ENCODE measurements at regions not wholly inside any gene's neighbourhood (a gene's known extent, or its start where the extent isn't known, plus 50 kb on each side); places are given as distances from the start of the nearest gene placed in this dataset.

DNA sequence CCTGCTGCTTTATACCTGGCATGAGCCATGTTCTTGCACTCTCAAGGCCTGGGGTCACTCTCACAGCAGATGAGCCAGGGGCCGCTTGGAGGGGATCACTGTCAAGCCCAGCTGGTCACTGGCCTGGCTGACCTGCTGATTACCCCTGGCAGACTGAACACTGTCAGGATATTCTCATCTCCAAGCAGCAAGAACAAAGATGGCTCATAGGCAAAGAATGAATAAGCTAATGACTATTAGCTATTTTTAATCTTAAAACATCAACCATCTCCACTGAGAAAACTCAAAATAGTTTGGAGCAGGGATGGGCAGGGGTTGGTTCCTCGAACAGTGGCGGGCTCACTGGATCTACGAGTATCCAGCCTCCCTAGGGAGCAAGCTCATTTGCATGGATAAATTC, 64.4 kb upstream of the ACAN start:
- POLR2A ChIA-PET = no interaction called here
- no peak for DNase-seq (ENCODE audit: low spot score)

More for the DNA sequence above, 64.4 kb upstream of the ACAN start:
- Histone ChIP-seq H3K4me1 (ENCODE audit: insufficient read depth, low read length) (no peaks in the 10 kb centered on the region), H2AFZ (ENCODE audit: low read length) (no peak overlapping the region), H3K9me3 (ENCODE audit: low read length) (no peaks in the 10 kb centered on the region), H3K4me3 (replicated peaks in 1 of 3; ENCODE audit: insufficient read depth in 1 of 3, low read depth in 2 of 3, low read length in 3 of 3) (no peak overlapping the region), H3K27ac (ENCODE audit: extremely low read length, insufficient read depth, low read length) (no peak overlapping the region), H3K27me3 (ENCODE audit: control insufficient read depth in 1 of 2, insufficient read depth in 2 of 2, low read length in 2 of 2) (peaks cover 0 to 24% of the 10 kb centered on the region in 2 experiments; a peak in 2 of 5 replicates), H4K20me1 (ENCODE audit: insufficient read depth, low read length) (no peaks in the 10 kb centered on the region), H3K79me2 (ENCODE audit: insufficient read depth, low read length) (no peaks in the 10 kb centered on the region), H3K4me2 (ENCODE audit: low read depth, low read length) (no peak overlapping the region), H3K9ac (ENCODE audit: insufficient read depth, low read depth, low read length) (no peak overlapping the region), H3K36me3 (replicated peaks in 1 of 2; ENCODE audit: control insufficient read depth in 1 of 2, insufficient read depth in 2 of 2, low read length in 2 of 2) (no peaks in the 10 kb centered on the region)
- no TSS peak for BruUV-seq (replicated peaks)
- TF ChIP-seq TBL1XR1 (IDR thresholded peaks at IDR 0.05; ENCODE audit: borderline replicate concordance, low read length, partially characterized antibody) (no peak), ZNF7 (CRISPR knock-in tag; IDR thresholded peaks at IDR 0.05) (no peak), ATF7-NPFF (CRISPR knock-in tag; IDR thresholded peaks at IDR 0.05; ENCODE audit: low read depth) (no peak), KLF12 (CRISPR knock-in tag; IDR thresholded peaks at IDR 0.05; ENCODE audit: borderline replicate concordance) (no peak), MAFG (CRISPR knock-in tag; IDR thresholded peaks at IDR 0.05) (no peak), ZNF296 (CRISPR knock-in tag; conservative IDR thresholded peaks at IDR 0.05) (no peak), TRAFD1 (CRISPR knock-in tag; IDR thresholded peaks at IDR 0.05; ENCODE audit: borderline replicate concordance) (no peak), MTF1 (CRISPR knock-in tag; IDR thresholded peaks at IDR 0.05) (no peak)
- TF ChIP-seq, protein P1, sequence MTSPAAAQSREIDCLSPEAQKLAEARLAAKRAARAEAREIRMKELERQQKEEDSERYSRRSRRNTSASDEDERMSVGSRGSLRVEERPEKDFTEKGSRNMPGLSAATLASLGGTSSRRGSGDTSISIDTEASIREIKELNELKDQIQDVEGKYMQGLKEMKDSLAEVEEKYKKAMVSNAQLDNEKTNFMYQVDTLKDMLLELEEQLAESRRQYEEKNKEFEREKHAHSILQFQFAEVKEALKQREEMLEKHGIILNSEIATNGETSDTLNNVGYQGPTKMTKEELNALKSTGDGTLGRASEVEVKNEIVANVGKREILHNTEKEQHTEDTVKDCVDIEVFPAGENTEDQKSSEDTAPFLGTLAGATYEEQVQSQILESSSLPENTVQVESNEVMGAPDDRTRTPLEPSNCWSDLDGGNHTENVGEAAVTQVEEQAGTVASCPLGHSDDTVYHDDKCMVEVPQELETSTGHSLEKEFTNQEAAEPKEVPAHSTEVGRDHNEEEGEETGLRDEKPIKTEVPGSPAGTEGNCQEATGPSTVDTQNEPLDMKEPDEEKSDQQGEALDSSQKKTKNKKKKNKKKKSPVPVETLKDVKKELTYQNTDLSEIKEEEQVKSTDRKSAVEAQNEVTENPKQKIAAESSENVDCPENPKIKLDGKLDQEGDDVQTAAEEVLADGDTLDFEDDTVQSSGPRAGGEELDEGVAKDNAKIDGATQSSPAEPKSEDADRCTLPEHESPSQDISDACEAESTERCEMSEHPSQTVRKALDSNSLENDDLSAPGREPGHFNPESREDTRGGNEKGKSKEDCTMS (CRISPR knock-in tag; conservative IDR thresholded peaks at IDR 0.05) = no peak
- TF ChIP-seq, protein P2, sequence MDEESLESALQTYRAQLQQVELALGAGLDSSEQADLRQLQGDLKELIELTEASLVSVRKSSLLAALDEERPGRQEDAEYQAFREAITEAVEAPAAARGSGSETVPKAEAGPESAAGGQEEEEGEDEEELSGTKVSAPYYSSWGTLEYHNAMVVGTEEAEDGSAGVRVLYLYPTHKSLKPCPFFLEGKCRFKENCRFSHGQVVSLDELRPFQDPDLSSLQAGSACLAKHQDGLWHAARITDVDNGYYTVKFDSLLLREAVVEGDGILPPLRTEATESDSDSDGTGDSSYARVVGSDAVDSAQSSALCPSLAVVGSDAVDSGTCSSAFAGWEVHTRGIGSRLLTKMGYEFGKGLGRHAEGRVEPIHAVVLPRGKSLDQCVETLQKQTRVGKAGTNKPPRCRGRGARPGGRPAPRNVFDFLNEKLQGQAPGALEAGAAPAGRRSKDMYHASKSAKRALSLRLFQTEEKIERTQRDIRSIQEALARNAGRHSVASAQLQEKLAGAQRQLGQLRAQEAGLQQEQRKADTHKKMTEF (CRISPR knock-in tag; IDR thresholded peaks at IDR 0.05) = no peak
- CTCF ChIA-PET (ENCODE audit: low intra/inter-chr PET ratio, low total read pairs) = no interaction called here
- intact Hi-C loops (cut with micrococcal nuclease; ENCODE audit: unreplicated experiment) (no loop called here), in situ Hi-C loops (cut with HindIII; ENCODE audit: extremely low pct_ligation_motif_present, low pct_unique_long_range_greater_than_20kb) (no loop called here)
- WGBS (ENCODE audit: low lambda C conversion rate) = 9% methylated on average over 4 of the region's 4 CpGs
- FAIRE-seq = no peak
- ATAC-seq = no peak
